OCI-LY3 (cell line): ENCODE measurements at regions not wholly inside any gene's neighbourhood (a gene's known extent, or its start where the extent isn't known, plus 50 kb on each side); places are given as distances from the start of the nearest gene placed in this dataset.
"Not testable (repeated sequence)": the region's sequence is repeated elsewhere in the genome, so short reads cannot be mapped to it uniquely, and the experiment has no call there.

Experiments
- H2AFZ ChIP-seq: fragments of 200-600, 300-600 bp; shearing (Covaris generic); 2 replicates; pipeline ENCODE4 v1.6.0; 2014; ENCODE audit warnings: antibody characterized with exemption, low read depth, low read length
- H3K27ac ChIP-seq: fragments of 200-600, 300-600 bp; sonication (generic); 2 replicates; pipeline ENCODE4 v1.5.1; 2014; ENCODE audit warnings: mild to moderate bottlenecking, low read length, moderate library complexity, mixed read lengths
- H3K27me3 ChIP-seq: fragments of 200-600, 300-600 bp; sonication (generic); 2 replicates; pipeline ENCODE4 v1.6.1; 2014; ENCODE audit warnings: low read depth, low read length, mixed read lengths
- H3K36me3 ChIP-seq: fragments of 200-600, 300-600 bp; sonication (generic); replicated peaks from 2 replicates; pipeline ENCODE3; 2014; ENCODE audit warnings: low read depth, low read length, mixed read lengths
- H3K4me1 ChIP-seq: fragments of 300-600, 200-600 bp; sonication (generic); 2 replicates; pipeline ENCODE4 v1.6.1; 2014; ENCODE audit warnings: low read length, mixed read lengths
- H3K4me2 ChIP-seq: fragments of 200-600, 300-600 bp; sonication (generic); 2 replicates; pipeline ENCODE4 v1.6.1; 2014; ENCODE audit warnings: low read length, mixed read lengths
- H3K4me3 ChIP-seq: fragments of 300-600, 200-600 bp; sonication (generic); 2 replicates; pipeline ENCODE4 v1.5.1; 2014; ENCODE audit warnings: antibody characterized with exemption, mild to moderate bottlenecking, low read length, moderate library complexity
- H3K79me2 ChIP-seq: fragments of 300-600, 200-600 bp; shearing (Covaris generic); 2 replicates; pipeline ENCODE4 v1.6.1; 2014; ENCODE audit warnings: mild to moderate bottlenecking, low read length, mixed read lengths
- H3K9ac ChIP-seq: fragments of 300-600, 200-600 bp; shearing (Covaris generic); 2 replicates; pipeline ENCODE4 v1.6.0; 2014; ENCODE audit warnings: mild to moderate bottlenecking, low read length, moderate library complexity
- H3K9me3 ChIP-seq: fragments of 200-600, 300-600 bp; shearing (Covaris generic); 2 replicates; pipeline ENCODE4 v1.6.1; 2014; ENCODE audit warnings: low read length, mixed read lengths; ENCODE audit not compliant: insufficient read depth
- H4K20me1 ChIP-seq: fragments of 200-600, 300-600 bp; sonication (generic); 2 replicates; pipeline ENCODE4 v1.6.1; 2016; ENCODE audit warnings: low read length, mixed read lengths; ENCODE audit not compliant: insufficient read depth
- CTCF ChIP-seq: fragments of 200-600, 300-600 bp; sonication (generic); IDR thresholded peaks from 2 replicates; pipeline ENCODE4 v1.5.1; 2014; ENCODE audit warnings: antibody characterized with exemption, low read length, low read depth
- EZH2phosphoT487 ChIP-seq: fragments of 200-600 bp; shearing (Covaris generic); IDR thresholded peaks from 2 replicates; pipeline ENCODE4 v1.6.1; 2018; ENCODE audit warnings: antibody characterized with exemption, mixed run types, low read depth

- no peaks in the 10 kb centered on the region for H3K36me3 ChIP-seq
- no peak overlapping the region for H2AFZ ChIP-seq
These were observed 854.2 kb upstream of the ZEB2 start for GRCh38 chr2:145374165-145374564.

GRCh38 chr2:145367334-145367733 is 847.4 kb upstream of the ZEB2 start:
- H2AFZ ChIP-seq, H3K4me2 ChIP-seq, H3K4me1 ChIP-seq: not testable (repeated sequence)

More at GRCh38 chr2:145374165-145374564, 854.2 kb upstream of the ZEB2 start:
- H3K4me3 ChIP-seq = no peak overlapping the region
- no peak overlapping the region for H3K9ac ChIP-seq
- H3K4me2 ChIP-seq = no peak overlapping the region
- H3K79me2 ChIP-seq = no peaks in the 10 kb centered on the region
- no peaks in the 10 kb centered on the region for H3K9me3 ChIP-seq
- no peaks in the 10 kb centered on the region for H4K20me1 ChIP-seq
- no peak overlapping the region for H3K27ac ChIP-seq
- no peaks in the 10 kb centered on the region for H3K27me3 ChIP-seq
- no peaks in the 10 kb centered on the region for H3K4me1 ChIP-seq
- no peak for TF ChIP-seq CTCF
- no peak for TF ChIP-seq EZH2phosphoT487

GRCh38 chr2:145366341-145366740 is 846.4 kb upstream of the ZEB2 start:
- H2AFZ ChIP-seq = no peak overlapping the region
- no peaks in the 10 kb centered on the region for H3K4me1 ChIP-seq
- no peak overlapping the region for H3K4me3 ChIP-seq
- H3K79me2 ChIP-seq = no peaks in the 10 kb centered on the region
- TF ChIP-seq EZH2phosphoT487 (no peak), CTCF (no peak)
- no peak overlapping the region for H3K27ac ChIP-seq
- no peak overlapping the region for H3K9ac ChIP-seq
- H3K4me2 ChIP-seq = no peak overlapping the region
- no peaks in the 10 kb centered on the region for H3K27me3 ChIP-seq
- no peaks in the 10 kb centered on the region for H4K20me1 ChIP-seq
- H3K36me3 ChIP-seq = no peaks in the 10 kb centered on the region
- H3K9me3 ChIP-seq = no peaks in the 10 kb centered on the region

More at GRCh38 chr2:145367334-145367733, 847.4 kb upstream of the ZEB2 start:
- H3K27me3 ChIP-seq, H3K36me3 ChIP-seq, H3K9me3 ChIP-seq, H4K20me1 ChIP-seq, H3K4me3 ChIP-seq, H3K27ac ChIP-seq, H3K9ac ChIP-seq, H3K79me2 ChIP-seq: not testable (repeated sequence)

GRCh38 chr2:145360129-145360790 is 840.3 kb upstream of the ZEB2 start:
- H3K9me3 ChIP-seq = no peaks in the 10 kb centered on the region
- H3K36me3 ChIP-seq = no peaks in the 10 kb centered on the region
- H3K4me2 ChIP-seq = no peak overlapping the region
- TF ChIP-seq EZH2phosphoT487 (no peak), CTCF (no peak)
- no peaks in the 10 kb centered on the region for H3K4me1 ChIP-seq
- H3K9ac ChIP-seq = no peak overlapping the region
- H3K79me2 ChIP-seq = no peaks in the 10 kb centered on the region
- no peak overlapping the region for H3K27ac ChIP-seq
- H4K20me1 ChIP-seq = no peaks in the 10 kb centered on the region
- H3K27me3 ChIP-seq = no peaks in the 10 kb centered on the region
- no peak overlapping the region for H2AFZ ChIP-seq
- H3K4me3 ChIP-seq = no peak overlapping the region
